ACC112 (cell line): ENCODE measurements at regions not wholly inside any gene's neighbourhood (a gene's known extent, or its start where the extent isn't known, plus 50 kb on each side); places are given as distances from the start of the nearest gene placed in this dataset.

Source experiments
- H2AFZ ChIP-seq: fragments of 200-600 bp; sonication (generic); one replicate; pipeline ENCODE4 v1.6.0; 2017; ENCODE audit warnings: antibody characterized with exemption, low read length; ENCODE audit not compliant: unreplicated experiment
- H3K27ac ChIP-seq: fragments of 200-600 bp; sonication (generic); 2 replicates; pipeline ENCODE4 v1.5.1; 2014; ENCODE audit warnings: low read depth, mild to moderate bottlenecking, antibody characterized with exemption, low read length, moderate library complexity
- H3K27me3 ChIP-seq: fragments of 200-600 bp; sonication (generic); 2 replicates; pipeline ENCODE4 v1.6.1; 2014; ENCODE audit warnings: mild to moderate bottlenecking, antibody characterized with exemption, low read length, moderate library complexity, mixed read lengths; ENCODE audit not compliant: insufficient read depth
- H3K36me3 ChIP-seq: fragments of 200-600 bp; sonication (generic); 2 replicates; pipeline ENCODE4 v1.6.1; 2016; ENCODE audit warnings: mild to moderate bottlenecking, antibody characterized with exemption, low read length, moderate library complexity, mixed read lengths; ENCODE audit not compliant: insufficient read depth
- H3K4me1 ChIP-seq: fragments of 200-600 bp; sonication (generic); one replicate; pipeline ENCODE4 v1.6.1; 2016; ENCODE audit warnings: low read length, mixed read lengths; ENCODE audit not compliant: insufficient read depth, unreplicated experiment, control insufficient read depth
- H3K4me3 ChIP-seq: fragments of 200-600 bp; sonication (generic); 2 replicates; pipeline ENCODE4 v1.5.1; 2014; ENCODE audit warnings: mild to moderate bottlenecking, low read depth, low read length
- H3K79me2 ChIP-seq: fragments of 200-600 bp; sonication (generic); one replicate; pipeline ENCODE4 v1.6.0; 2016; ENCODE audit warnings: low read length; ENCODE audit not compliant: control insufficient read depth, unreplicated experiment, insufficient read depth

- Histone ChIP-seq H3K36me3 (no peaks in the 10 kb centered on the region), H3K27ac (peak overlapping the region; percentile 72), H3K4me3 (no peak overlapping the region), H2AFZ (no peak overlapping the region), H3K27me3 (no peaks in the 10 kb centered on the region), H3K4me1 (peaks cover 23% of the 10 kb centered on the region), H3K79me2 (no peaks in the 10 kb centered on the region)
Measured at GRCh38 chr19:31141301-31141700, 207.9 kb downstream of the TSHZ3 start.

DNA sequence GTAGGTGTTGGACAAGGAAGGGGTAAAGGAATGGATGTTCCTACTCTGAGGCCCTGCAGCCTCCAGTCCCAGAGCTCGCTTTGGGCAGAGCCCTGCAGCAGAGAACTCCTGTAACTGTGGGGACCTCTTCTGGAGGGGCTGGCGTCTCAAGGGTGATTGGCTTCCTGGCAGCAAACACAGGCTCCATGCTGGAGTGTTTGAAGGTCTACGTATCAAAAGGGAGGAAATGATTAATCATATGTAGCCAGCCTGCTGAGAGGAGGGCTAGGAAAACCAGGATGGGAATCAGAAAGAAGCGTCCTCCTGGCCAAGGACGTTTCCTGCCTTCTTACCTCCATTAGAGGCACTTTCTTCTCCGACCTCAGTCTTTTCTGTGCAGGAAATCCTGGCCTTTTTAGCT, 208.5 kb downstream of the TSHZ3 start:
- no peaks in the 10 kb centered on the region for H3K36me3 ChIP-seq
- H3K27me3 ChIP-seq: no peaks in the 10 kb centered on the region
- H3K4me1 ChIP-seq: peaks cover 26% of the 10 kb centered on the region
- H3K79me2 ChIP-seq: no peaks in the 10 kb centered on the region
- H3K27ac ChIP-seq: peak overlapping the region; percentile 72
- H2AFZ ChIP-seq: no peak overlapping the region
- no peak overlapping the region for H3K4me3 ChIP-seq

DNA sequence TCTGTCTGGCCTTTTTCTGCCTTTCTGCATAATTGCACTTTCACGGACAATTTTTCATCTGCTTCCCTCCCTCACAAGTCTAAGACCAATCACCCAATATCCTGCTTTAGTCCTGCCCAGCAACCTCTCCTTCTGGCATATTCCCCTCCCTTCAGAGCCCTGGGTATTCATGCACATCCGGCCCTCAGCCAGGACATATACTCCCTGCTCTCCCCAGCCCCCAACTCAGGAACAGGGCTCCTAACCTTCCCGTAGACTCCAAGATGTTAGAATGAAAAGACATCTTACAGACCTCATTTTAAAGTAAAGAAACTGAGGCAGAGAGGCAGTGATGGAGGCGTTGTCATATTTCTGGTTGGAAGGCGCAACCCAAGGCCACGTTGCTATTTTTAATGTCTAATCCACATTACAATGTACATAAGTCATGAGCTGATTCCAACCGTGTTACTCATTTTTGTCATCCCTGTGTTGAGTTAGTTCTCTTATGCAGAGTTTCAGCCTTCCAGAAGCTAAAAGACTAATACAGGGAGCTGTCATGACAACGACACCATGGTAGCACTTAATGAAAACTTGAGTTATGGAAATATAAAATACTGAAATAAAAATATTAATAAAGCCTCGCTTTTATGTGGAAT, 209.2 kb downstream of the TSHZ3 start:
- no peak overlapping the region for H2AFZ ChIP-seq

GRCh38 chr19:31138077-31138476, 211.2 kb downstream of the TSHZ3 start:
- Histone ChIP-seq H3K36me3 (no peaks in the 10 kb centered on the region), H3K79me2 (no peaks in the 10 kb centered on the region)

More for the DNA sequence above, 209.2 kb downstream of the TSHZ3 start:
- H3K4me1 ChIP-seq: peaks cover 29% of the 10 kb centered on the region
- no peak overlapping the region for H3K4me3 ChIP-seq
- H3K36me3 ChIP-seq: no peaks in the 10 kb centered on the region
- no peaks in the 10 kb centered on the region for H3K79me2 ChIP-seq
- peak overlapping the region; percentile 72 for H3K27ac ChIP-seq
- H3K27me3 ChIP-seq: no peaks in the 10 kb centered on the region

DNA sequence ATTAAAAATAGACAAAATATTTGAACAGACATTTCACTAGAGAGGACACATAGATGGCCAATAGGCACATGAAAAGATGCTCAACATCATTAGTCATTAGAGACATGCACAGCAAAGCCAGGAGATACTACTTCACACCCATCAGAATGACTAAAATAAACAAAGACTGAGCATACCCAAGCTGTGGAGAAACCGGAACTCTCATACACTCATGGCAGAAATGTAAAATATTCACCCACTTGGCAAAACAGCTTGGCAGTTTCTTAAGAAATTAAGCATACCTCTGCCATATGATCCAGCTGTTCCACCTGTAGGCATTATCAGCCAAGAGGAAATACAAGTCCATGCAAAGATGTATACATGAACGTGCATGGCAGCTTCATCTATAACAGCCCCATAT, 213.4 kb downstream of the TSHZ3 start:
- no peak overlapping the region for H3K4me3 ChIP-seq
- H3K27me3 ChIP-seq: no peaks in the 10 kb centered on the region
- peak overlapping the region; percentile 26 for H3K27ac ChIP-seq
- H3K4me1 ChIP-seq: peaks cover 21% of the 10 kb centered on the region
- H2AFZ ChIP-seq: no peak overlapping the region
- H3K36me3 ChIP-seq: no peaks in the 10 kb centered on the region
- H3K79me2 ChIP-seq: no peaks in the 10 kb centered on the region

More at GRCh38 chr19:31138077-31138476, 211.2 kb downstream of the TSHZ3 start:
- H3K4me1 ChIP-seq: peaks cover 29% of the 10 kb centered on the region
- H3K27me3 ChIP-seq: no peaks in the 10 kb centered on the region
- H3K4me3 ChIP-seq: no peak overlapping the region
- no peak overlapping the region for H3K27ac ChIP-seq
- H2AFZ ChIP-seq: no peak overlapping the region

GRCh38 chr19:31132753-31133110, 216.5 kb downstream of the TSHZ3 start:
- Histone ChIP-seq H2AFZ (no peak overlapping the region), H3K36me3 (no peaks in the 10 kb centered on the region), H3K4me1 (peaks cover 13% of the 10 kb centered on the region), H3K27ac (no peak overlapping the region), H3K79me2 (no peaks in the 10 kb centered on the region), H3K27me3 (no peaks in the 10 kb centered on the region), H3K4me3 (no peak overlapping the region)

- H2AFZ ChIP-seq: no peak overlapping the region
- no peaks in the 10 kb centered on the region for H3K27me3 ChIP-seq
- H3K4me1 ChIP-seq: peaks cover 16% of the 10 kb centered on the region
- peak overlapping the region; percentile 94 for H3K27ac ChIP-seq
- no peaks in the 10 kb centered on the region for H3K79me2 ChIP-seq
- no peak overlapping the region for H3K4me3 ChIP-seq
- no peaks in the 10 kb centered on the region for H3K36me3 ChIP-seq
Measured at GRCh38 chr19:31128291-31128690, 220.9 kb downstream of the TSHZ3 start.

DNA sequence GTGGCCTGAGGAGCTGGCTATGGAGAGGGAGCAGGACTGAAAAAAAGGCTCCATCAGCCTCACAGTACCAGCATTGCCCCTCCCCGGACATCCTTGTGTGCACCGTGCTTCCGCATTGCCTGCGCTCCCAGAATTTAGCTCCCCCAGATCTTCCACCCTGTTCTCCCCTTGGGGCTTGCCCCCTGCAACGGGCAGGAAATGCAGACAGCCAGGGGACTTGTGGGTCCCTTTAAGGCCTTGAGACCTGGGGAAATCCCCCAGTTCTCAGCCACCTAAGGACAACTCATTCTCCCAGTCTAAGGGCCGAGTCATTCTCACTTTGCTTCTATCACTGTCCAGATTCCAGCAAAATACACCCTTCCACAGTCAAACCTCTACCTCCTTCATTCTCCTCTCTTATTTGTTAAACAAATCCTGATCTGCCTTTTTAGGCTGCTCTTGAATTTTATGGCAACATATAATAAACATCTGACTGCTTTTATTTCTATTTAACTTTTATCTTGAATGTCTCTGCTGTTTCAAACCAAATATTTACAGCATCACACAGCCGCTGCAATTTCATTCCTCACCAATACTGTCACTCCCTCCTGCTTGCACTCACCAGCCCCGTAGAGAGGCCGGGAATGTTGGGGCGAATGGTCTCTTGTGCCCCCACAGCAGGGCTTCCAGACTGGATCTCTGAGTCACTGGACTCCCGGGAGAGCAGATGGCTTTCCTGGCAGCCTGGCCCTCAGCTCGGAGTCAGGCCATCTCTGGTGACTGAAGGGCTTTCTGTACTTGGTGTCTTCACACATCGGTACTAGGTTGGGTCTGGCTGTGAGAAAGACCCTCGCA, 221.9 kb downstream of the TSHZ3 start:
- H3K27ac ChIP-seq: peak overlapping the region; percentile 94
- H3K4me3 ChIP-seq: peak overlapping the region; percentile 7; the same call in 1 of the 2 replicates
- no peaks in the 10 kb centered on the region for H3K27me3 ChIP-seq
- H2AFZ ChIP-seq: peak overlapping the region; percentile 77
- H3K4me1 ChIP-seq: peaks cover 16% of the 10 kb centered on the region
- no peaks in the 10 kb centered on the region for H3K36me3 ChIP-seq
- no peaks in the 10 kb centered on the region for H3K79me2 ChIP-seq

DNA sequence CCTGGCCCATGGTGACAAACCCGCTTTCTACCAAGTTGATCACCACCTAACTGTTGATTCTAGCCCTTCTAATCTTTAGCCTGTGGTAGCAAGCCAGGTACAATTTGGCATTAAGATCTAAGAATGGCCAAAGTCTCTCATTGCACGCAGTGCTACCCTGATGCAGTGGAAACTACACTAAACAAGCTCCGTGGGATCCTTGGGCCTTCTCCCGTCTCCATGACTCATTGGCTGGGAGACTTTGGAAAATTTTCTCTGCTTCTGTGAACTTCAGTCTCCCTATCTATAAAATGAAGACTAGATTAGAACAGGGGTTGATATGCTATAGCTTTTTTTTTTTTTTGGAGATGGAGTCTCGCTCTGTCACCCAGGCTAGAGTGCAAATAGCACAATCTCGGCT, 223.0 kb downstream of the TSHZ3 start:
- no peak overlapping the region for H3K4me3 ChIP-seq

GRCh38 chr19:31125071-31125470, 224.2 kb downstream of the TSHZ3 start:
- H3K4me3 ChIP-seq: no peak overlapping the region
- H3K27ac ChIP-seq: no peak overlapping the region
- H2AFZ ChIP-seq: no peak overlapping the region
- peaks cover 16% of the 10 kb centered on the region for H3K4me1 ChIP-seq
- H3K27me3 ChIP-seq: no peaks in the 10 kb centered on the region
- H3K36me3 ChIP-seq: no peaks in the 10 kb centered on the region
- no peaks in the 10 kb centered on the region for H3K79me2 ChIP-seq

More for the DNA sequence above, 223.0 kb downstream of the TSHZ3 start:
- Histone ChIP-seq H3K79me2 (no peaks in the 10 kb centered on the region), H2AFZ (no peak overlapping the region), H3K27me3 (no peaks in the 10 kb centered on the region), H3K4me1 (peaks cover 16% of the 10 kb centered on the region), H3K27ac (peak overlapping the region; percentile 94; the same call in 1 of the 2 replicates), H3K36me3 (no peaks in the 10 kb centered on the region)

- Histone ChIP-seq H3K4me3 (no peak overlapping the region), H3K27me3 (no peaks in the 10 kb centered on the region)
Measured at GRCh38 chr19:31121501-31121900, 227.7 kb downstream of the TSHZ3 start.

More at GRCh38 chr19:31121501-31121900, 227.7 kb downstream of the TSHZ3 start:
- Histone ChIP-seq H3K36me3 (no peaks in the 10 kb centered on the region), H2AFZ (no peak overlapping the region), H3K79me2 (no peaks in the 10 kb centered on the region), H3K4me1 (no peaks in the 10 kb centered on the region), H3K27ac (no peak overlapping the region)
